ENCODE measurements at regions not wholly inside any gene's neighbourhood (a gene's known extent, or its start where the extent isn't known, plus 50 kb on each side); places are given as distances from the start of the nearest gene placed in this dataset.
"Not testable (repeated sequence)": the region's sequence is repeated elsewhere in the genome, so short reads cannot be mapped to it uniquely, and the experiment has no call there.

DNA sequence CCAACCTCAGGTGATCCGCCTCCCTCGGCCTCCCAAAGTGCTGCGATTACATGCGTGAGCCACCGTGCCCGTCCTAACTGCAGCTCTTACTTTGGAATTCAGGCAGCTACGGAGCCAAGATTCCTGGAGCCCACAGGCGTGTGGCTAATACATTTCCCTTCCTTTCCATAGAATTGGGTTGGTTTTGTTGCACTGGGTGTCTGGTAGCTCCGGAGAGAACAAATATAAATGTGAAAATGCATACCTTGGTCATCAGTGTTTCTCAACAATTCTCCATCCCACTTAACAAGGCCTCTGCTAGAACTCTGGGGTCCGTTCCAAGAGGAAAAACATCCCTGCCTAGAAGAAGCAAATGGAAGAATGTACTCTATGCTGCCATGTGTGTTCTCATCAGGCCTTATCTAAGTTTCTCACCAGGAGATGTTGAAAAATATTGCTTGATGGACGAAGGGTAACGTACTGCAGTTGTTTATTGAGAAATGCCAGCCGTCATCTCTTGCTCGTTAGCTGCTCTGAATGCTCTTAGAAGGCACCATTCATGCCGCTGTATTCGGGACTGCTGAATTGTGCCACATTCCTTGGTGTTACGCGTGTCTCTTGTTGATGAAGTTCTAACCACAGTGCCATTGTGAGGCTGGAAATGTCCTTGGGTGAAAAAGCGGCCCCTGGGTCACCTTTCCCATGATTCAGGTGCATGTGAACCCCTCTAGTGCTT, 50.5 kb upstream of the CD99 start:
- no peak for DNase-seq (ENCODE audit: low read depth in 2 of 2)

DNA sequence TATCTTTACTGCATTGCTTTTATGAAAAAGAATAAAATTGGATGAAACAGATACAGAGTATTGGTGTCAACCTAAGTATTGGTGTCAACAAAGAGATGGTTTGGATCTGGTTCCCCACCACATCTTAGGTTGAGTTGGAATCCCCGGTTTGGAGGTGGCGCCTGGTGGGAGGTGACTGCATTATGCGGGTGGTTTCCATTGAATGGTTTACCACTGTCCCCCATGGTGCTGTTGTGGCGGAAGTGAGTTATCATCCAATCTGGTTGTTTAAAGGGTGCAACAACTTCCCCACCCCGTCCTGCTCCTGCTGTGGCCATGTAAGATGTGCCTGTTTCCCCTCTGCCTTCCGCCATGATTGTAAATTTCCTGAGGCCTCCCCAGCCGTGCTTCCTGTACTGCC, 52.8 kb upstream of the CD99 start:
- no peak for DNase-seq (ENCODE audit: low read depth in 2 of 2)

- no peak for DNase-seq (ENCODE audit: low read depth in 2 of 2)
Observed at GRCh38 chrX:2635342-2635741, 55.8 kb upstream of the CD99 start.

DNA sequence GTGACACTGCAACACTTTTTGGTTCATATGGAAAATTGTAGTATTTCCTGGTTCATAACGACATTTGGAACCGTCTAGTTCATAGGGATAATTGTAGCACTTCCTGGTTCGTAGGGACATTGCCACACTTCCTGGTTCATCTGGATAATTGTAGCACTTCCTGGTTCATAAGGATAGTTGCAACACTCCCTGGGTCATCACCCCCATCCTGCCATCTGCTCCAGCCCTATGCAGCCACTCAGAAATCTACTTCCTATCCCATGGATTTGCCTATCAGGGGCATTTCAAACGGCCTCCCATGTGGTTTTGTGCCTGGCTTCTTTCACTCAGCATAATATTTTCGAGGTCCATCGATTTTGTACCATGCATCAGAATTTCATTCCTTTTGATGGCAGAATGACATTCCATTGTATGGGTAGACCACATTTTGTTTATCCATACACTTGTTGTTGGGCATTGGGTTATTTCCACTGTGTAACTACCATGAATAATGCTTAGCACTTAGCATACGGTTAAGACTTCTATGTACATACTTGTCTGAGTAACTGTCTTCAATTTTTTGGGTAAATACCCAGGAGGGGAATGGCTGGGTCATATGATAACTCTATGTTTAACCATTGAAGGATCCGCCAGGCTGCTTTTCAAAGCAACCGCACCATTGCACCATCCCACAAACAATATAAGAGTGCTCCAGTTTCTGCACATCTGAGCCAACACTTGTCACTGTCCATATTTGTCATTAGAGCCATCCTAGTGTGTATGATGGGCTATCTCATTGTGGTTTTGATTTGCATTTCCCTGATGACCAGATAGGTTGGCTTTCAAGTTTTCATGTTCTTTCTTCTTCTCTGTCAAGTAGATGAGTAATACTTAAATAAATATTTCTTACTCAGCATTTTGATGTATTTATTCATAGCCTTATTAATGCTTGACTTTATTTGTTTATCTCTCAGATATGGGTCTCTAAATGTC, 58.3 kb upstream of the CD99 start:
- DNase-seq (ENCODE audit: low read depth in 2 of 2) = no peak

DNA sequence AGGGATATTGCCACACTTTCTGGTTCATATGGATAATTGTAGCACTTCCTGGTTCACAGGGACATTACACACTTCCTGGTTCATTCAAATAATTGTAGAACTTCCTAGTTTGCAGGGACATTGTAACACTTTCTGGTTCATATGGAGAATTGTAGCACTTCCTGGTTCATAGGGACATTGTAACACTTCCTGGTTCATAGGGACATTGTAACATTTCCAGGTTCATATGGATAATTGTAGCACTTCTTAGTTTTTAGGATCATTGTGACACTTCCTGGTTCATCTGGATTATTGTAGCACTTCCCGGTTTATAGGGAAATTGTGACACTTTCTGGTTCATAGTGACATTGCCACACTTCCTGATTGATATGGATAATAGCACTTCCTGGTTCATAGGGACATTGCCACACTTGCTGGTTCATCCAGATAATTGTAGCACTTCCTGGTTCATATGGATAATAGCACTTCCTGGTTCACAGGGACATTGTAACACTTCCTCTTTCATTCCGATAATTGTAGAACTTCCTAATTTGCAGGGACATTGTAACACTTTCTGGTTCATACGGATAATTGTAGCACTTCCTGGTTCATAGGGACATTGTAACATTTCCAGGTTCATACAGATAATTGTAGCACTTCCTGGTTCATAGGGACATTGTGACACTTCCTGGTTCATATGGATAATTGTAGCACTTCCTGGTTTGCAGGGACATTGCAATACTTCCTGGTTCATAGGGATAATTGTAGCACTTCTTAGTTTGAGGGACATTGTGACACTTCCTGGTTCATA, 59.2 kb upstream of the CD99 start:
- no peak for DNase-seq (ENCODE audit: low read depth in 2 of 2)

GRCh38 chrX:2630935-2631742, 60.0 kb upstream of the CD99 start:
- not testable (repeated sequence) for DNase-seq (ENCODE audit: low read depth in 2 of 2)

DNA sequence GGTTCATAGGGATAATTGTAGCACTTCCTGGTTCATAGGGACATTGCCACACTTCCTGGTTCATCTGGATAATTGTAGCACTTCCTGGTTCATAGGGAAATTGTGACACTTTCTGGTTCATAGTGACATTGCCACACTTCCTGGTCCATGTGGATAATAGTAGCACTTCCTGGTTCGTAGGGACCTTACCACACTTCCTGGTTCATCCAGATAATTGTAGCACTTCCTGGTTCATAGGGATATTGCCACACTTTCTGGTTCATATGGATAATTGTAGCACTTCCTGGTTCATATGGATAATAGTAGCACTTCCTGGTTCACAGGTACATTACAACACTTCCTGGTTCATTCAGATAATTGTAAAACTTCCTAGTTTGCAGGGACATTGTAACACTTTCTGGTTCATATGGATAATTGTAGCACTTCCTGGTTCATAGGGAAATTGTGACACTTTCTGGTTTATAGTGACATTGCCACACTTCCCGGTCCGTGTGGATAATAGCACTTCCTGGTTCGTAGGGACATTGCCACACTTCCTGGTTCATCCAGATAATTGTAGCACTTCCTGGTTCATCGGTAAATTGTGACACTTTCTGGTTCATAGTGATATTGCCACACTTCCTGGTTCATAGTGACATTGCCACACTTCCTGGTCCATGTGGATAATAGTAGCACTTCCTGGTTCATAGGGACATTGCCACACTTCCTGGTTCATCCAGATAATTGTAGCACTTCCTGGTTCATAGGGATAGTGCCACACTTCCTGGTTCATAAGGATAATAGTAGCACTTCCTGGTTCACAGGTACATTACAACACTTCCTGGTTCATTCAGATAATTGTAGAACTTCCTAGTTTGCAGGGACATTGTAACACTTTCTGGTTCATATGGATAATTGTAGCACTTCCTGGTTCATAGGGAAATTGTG, 60.8 kb upstream of the CD99 start:
- DNase-seq (ENCODE audit: low read depth in 2 of 2) = peak in 1 of 2 donors; percentile 25

DNA sequence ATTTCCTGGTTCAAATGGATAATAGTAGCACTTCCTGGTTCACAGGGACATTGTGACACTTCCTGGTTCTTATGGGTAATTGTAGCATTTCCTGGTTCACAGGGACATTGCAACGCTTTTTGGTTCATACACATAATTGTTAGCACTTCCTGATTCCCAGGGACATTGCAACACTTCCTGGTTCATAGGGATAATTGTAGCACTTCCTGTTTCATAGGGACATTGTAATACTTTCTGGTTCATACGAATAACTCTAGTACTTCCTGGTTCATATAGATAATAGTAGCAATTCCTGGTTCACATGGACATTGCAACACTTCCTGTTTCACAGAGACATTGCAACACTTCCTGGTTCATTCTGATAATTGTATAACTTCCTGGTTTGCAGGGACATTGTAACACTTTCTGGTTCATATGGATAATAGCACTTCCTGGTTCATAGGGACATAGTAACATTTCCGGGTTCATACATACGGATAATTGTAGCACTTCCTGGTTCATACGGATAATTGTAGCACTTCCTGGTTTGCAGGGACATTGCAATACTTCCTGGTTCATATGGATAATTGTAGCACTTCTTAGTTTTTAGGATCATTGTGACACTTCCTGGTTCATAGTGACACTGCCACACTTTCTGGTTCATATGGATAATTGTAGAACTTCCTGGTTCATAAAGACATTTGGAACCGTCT, 61.6 kb upstream of the CD99 start:
- no peak for DNase-seq (ENCODE audit: low read depth in 2 of 2)

DNA sequence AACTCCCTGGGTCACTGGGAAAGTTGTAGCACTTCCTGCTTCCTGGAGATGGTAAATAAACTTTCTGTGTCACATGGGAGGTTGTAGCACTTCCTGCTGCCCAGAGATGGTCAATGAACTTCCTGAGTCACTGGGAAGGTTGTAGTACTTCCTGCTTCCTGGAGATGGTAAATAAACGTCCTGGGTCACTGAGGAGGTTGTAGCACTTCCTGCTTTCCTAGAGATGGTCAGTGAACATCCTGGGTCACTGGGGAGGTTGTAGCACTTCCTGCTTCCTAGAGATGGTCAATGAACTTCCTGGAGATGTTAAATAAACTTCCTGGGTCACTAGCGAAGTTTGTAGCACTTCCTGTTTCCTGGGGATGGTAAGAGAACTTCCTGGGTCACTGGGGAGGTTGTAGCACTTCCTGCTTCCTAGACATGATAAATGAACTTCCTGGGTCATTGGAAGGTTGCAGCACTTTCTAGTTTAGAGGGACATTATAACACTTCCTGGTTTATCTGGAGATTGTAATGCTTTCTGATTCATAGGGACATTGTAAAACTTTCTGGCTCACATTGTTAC, 62.3 kb upstream of the CD99 start:
- DNase-seq (ENCODE audit: low read depth in 2 of 2) = no peak

- DNase-seq (ENCODE audit: low read depth in 2 of 2) = no peak
Observed at GRCh38 chrX:2627272-2627867, 63.7 kb upstream of the CD99 start.

DNA sequence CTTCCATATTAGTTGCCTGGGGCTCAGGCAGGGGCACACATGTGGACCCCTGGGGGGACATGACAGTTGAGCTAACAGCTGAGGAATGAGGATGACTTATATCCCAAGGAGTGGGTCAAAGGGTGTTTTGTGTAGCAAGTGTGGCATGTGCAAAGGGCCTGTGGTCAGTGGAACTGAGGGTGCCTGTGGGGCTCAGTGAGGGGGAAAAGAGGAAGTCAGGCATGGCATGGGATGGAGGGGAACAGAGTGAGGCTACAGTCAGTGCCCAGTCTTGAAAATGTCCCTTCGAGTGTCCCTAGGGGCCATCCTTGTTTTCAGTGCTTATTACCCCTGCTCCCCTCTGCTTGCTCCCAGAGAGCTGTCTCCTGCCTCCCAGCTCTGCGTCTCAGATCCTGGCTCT, 64.3 kb upstream of the CD99 start:
- DNase-seq (ENCODE audit: low read depth in 2 of 2) = no peak

GRCh38 chrX:2620576-2620975, 70.5 kb upstream of the CD99 start:
- no peak for DNase-seq (ENCODE audit: low read depth in 2 of 2)

DNA sequence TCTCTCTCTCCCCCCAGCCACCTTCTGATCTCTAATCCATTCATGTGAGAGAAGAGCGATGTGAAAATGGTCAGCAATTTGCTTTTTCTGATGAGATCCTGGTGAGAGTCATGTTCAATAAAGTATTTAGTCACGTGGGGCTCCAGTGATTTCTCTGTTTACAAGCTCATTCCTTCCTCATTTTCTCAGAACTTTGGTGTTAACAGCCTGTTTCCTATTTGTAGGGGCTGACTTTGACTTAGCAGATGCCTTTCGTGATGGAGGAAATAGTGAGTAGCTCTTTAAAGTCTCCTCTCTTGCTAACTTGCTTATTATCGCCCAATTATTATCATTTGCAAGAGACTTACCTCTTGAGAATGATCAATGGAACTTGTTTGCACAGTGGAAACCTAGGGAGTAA, 72.6 kb upstream of the CD99 start:
- no peak for DNase-seq (ENCODE audit: low read depth in 2 of 2)

- no peak for DNase-seq (ENCODE audit: low read depth in 2 of 2)
Observed at GRCh38 chrX:2614911-2615310, 76.2 kb upstream of the CD99 start.

- DNase-seq (ENCODE audit: low read depth in 2 of 2) = no peak
Observed at GRCh38 chrX:2610246-2611170, 80.6 kb upstream of the CD99 start.

DNA sequence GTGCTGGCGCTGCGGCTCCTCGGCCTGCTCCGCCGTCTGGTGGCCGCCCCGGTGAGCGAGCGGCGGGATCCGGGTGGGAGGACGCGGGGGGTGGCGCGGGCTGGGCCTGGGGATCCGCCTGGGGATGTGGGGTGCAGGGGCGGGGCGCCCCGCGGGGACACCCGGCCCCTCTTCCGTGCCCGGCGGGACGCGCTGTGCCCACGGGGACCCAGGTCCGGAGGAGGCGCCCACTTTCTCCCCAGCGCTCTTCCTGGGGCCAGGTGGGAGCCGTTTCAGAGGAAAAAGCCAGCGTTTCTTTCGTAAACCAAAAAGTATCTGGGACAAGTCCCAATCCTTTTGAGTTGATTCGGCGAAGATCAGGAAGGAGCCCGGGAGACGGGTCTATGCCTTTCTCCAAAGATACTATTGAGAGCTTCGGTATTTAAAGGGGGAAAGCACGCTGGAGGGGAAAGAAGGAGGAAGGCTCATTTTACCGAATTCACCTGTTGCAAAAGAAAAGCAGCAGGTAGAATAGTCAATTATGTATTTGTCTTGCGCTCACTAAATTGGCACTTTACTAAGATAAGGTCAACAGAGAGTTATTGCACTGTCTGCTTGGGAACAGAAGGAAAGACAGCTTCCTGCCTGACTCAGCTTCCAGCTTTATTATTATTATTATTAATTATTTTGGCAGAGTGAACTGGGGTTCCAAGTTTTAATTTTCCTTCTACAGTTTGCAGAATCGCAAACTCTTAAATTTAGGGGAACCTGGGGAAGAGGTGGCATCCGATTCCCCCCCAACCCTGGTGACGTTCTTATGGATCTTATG, 81.5 kb upstream of the CD99 start:
- DNase-seq (ENCODE audit: low read depth in 2 of 2) = no peak

All from stimulated activated CD8-positive, alpha-beta memory T cell treated with anti-CD3 and anti-CD28 coated beads, Interleukin-7, amount 100 ng/mL, for 4 hours (primary cell).